ENCODE measurements at regions not wholly inside any gene's neighbourhood (a gene's known extent, or its start where the extent isn't known, plus 50 kb on each side); places are given as distances from the start of the nearest gene placed in this dataset.
A peak's percentile ranks its signal among the peaks of the same experiment; 100 is the strongest.

DNA sequence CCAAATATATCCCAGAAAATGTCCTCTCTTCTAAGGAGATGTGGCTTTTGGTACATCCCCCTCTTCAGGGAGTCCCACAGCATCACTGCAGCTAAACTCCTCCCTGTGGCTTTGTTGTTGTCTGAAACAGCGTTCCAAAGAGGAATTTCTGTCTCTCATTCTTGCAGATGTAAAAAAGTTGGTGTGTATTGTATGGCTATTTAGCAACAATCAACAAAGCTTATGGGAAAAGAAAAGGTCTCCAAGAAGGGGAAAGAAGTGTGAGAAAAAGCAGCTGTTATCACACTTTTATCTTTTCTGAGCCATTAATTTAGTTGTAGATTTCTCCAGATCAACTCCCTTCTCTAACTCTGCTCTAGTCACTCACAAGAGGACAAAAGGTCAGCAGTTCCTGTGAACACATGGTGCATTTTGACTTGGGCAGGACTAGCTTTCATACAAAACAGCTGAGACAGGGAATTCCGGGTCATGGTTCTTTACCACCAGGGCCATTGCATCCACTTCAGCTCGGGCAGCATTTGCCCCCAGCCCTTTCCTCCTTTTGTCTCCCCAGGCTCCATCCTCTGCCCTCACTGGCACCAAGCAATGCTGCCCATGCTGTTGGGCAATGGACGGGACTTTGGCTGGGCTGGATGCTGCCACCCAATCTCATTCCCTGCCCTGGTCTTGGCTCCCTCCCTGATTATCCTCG, 184.7 kb downstream of the TMX1 start:
- DNase-seq, result peak; percentile 94
- peak overlapping the region; percentile 76 for H3K27ac ChIP-seq (ENCODE audit: low read length)
- peaks cover 17% of the 10 kb centered on the region for H3K4me1 ChIP-seq (ENCODE audit: control insufficient read depth, insufficient read depth, low read length)
- no peak overlapping the region for H3K4me3 ChIP-seq (ENCODE audit: low read length)
- H3K9me3 ChIP-seq (replicated peaks; ENCODE audit: control insufficient read depth, low read depth, low read length), result peaks cover 1% of the 10 kb centered on the region
- H3K27me3 ChIP-seq (ENCODE audit: control insufficient read depth, insufficient read depth, low read length), result no peaks in the 10 kb centered on the region
- H3K36me3 ChIP-seq (ENCODE audit: control insufficient read depth, insufficient read depth, low read length), result no peaks in the 10 kb centered on the region
- 61% methylated on average over 4 of the region's 5 CpGs for WGBS (ENCODE audit: insufficient coverage)

DNA sequence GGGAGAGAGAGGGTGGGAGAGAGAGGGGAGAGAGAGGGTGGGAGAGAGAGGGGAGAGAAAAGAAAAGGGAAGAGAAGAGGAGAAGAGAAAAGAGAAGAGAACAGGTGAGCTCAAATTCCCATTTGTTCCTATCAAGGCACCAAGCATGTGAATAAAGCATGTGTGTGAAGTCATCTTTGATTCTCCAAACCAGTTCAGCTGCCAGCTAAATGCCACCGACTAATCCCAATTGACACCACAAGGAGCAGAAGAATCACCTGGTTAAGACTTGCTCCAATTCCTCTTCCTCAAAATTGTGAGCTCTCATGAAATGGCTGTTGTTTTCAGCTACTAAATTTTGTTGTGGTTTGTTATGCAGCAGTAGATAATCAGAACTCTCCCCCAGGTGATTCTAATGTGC, 188.9 kb downstream of the TMX1 start:
- no peak for DNase-seq
- no peaks in the 10 kb centered on the region for H3K27me3 ChIP-seq (ENCODE audit: control insufficient read depth, insufficient read depth, low read length)
- no CpG with 5 or more reads among the region's 1 CpG for WGBS (ENCODE audit: insufficient coverage)
- H3K4me3 ChIP-seq (ENCODE audit: low read length), result no peak overlapping the region
- H3K27ac ChIP-seq (ENCODE audit: low read length), result no peak overlapping the region
- no peaks in the 10 kb centered on the region for H3K9me3 ChIP-seq (replicated peaks; ENCODE audit: control insufficient read depth, low read depth, low read length)
- no peaks in the 10 kb centered on the region for H3K36me3 ChIP-seq (ENCODE audit: control insufficient read depth, insufficient read depth, low read length)
- peaks cover 15% of the 10 kb centered on the region for H3K4me1 ChIP-seq (ENCODE audit: control insufficient read depth, insufficient read depth, low read length)

- peak; percentile 43 for DNase-seq
- Histone ChIP-seq H3K27me3 (ENCODE audit: control insufficient read depth, insufficient read depth, low read length) (no peaks in the 10 kb centered on the region), H3K36me3 (ENCODE audit: control insufficient read depth, insufficient read depth, low read length) (no peaks in the 10 kb centered on the region), H3K9me3 (replicated peaks; ENCODE audit: control insufficient read depth, low read depth, low read length) (no peaks in the 10 kb centered on the region), H3K4me1 (ENCODE audit: control insufficient read depth, insufficient read depth, low read length) (peaks cover 6% of the 10 kb centered on the region), H3K27ac (ENCODE audit: low read length) (peak overlapping the region; percentile 48), H3K4me3 (ENCODE audit: low read length) (no peak overlapping the region)
- WGBS (ENCODE audit: insufficient coverage), result no CpG with 5 or more reads among the region's 4 CpGs
These were observed 190.0 kb downstream of the TMX1 start for GRCh38 chr14:51430079-51430478.

DNA sequence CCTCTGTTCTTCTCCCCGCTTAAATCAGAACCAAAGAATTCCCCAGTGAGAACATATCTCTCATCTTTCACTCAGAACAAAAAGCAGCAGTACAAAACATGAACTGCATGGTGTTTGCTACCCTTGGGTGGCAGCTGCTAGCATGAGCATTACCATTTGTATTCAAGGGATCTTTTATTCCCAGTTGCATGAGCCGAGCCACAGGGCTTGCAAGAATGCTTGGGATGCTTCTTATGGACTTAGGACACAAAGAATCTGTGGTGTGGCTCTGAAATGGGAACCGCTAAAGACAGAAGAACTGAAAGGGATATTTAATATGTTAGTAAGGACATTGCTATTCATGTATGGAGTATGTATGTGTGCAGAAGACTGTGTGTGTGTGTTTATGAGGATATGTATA, 190.6 kb downstream of the TMX1 start:
- peak overlapping the region; percentile 48 for H3K27ac ChIP-seq (ENCODE audit: low read length)
- H3K27me3 ChIP-seq (ENCODE audit: control insufficient read depth, insufficient read depth, low read length), result no peaks in the 10 kb centered on the region
- DNase-seq, result peak; percentile 73
- H3K4me1 ChIP-seq (ENCODE audit: control insufficient read depth, insufficient read depth, low read length), result peaks cover 2% of the 10 kb centered on the region
- H3K36me3 ChIP-seq (ENCODE audit: control insufficient read depth, insufficient read depth, low read length), result no peaks in the 10 kb centered on the region
- H3K9me3 ChIP-seq (replicated peaks; ENCODE audit: control insufficient read depth, low read depth, low read length), result no peaks in the 10 kb centered on the region
- H3K4me3 ChIP-seq (ENCODE audit: low read length), result no peak overlapping the region
- 45% methylated on average over 2 of the region's 3 CpGs for WGBS (ENCODE audit: insufficient coverage)

- Histone ChIP-seq H3K27ac (ENCODE audit: low read length) (peak overlapping the region; percentile 43), H3K27me3 (ENCODE audit: control insufficient read depth, insufficient read depth, low read length) (no peaks in the 10 kb centered on the region), H3K4me1 (ENCODE audit: control insufficient read depth, insufficient read depth, low read length) (peaks cover 2% of the 10 kb centered on the region), H3K9me3 (replicated peaks; ENCODE audit: control insufficient read depth, low read depth, low read length) (no peaks in the 10 kb centered on the region), H3K4me3 (ENCODE audit: low read length) (no peak overlapping the region), H3K36me3 (ENCODE audit: control insufficient read depth, insufficient read depth, low read length) (no peaks in the 10 kb centered on the region)
- no CpG with 5 or more reads among the region's 3 CpGs for whole genome bisulfite sequencing (ENCODE audit: insufficient coverage)
- DNase-seq, result no peak
These were observed 191.1 kb downstream of the TMX1 start for GRCh38 chr14:51431033-51431709.

DNA sequence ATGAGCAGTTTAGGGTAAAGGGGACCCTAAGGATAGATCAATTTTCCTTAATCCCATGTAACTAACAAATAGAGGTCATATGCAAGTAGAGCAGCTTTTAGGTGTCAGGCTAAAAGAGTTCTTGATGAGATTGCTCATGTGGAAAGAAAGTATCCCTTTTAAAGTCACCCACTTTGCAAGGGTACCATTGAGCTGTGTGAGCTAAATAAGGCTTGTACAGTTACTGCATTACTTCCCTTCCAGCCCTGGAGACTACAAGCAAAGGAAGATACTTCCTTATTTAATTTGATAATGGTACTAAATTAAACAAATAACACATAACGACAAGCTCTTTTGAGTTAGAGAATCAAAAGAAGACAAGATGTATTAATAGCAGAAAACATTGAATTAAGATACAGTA, 191.7 kb downstream of the TMX1 start:
- H3K27me3 ChIP-seq (ENCODE audit: control insufficient read depth, insufficient read depth, low read length), result no peaks in the 10 kb centered on the region
- H3K36me3 ChIP-seq (ENCODE audit: control insufficient read depth, insufficient read depth, low read length), result no peaks in the 10 kb centered on the region
- DNase-seq, result no peak
- WGBS (ENCODE audit: insufficient coverage), result no CpG with 5 or more reads among the region's 1 CpG
- peaks cover 2% of the 10 kb centered on the region for H3K4me1 ChIP-seq (ENCODE audit: control insufficient read depth, insufficient read depth, low read length)
- no peak overlapping the region for H3K27ac ChIP-seq (ENCODE audit: low read length)
- no peaks in the 10 kb centered on the region for H3K9me3 ChIP-seq (replicated peaks; ENCODE audit: control insufficient read depth, low read depth, low read length)
- H3K4me3 ChIP-seq (ENCODE audit: low read length), result no peak overlapping the region

GRCh38 chr14:51432302-51432948, 192.4 kb downstream of the TMX1 start:
- Histone ChIP-seq H3K36me3 (ENCODE audit: control insufficient read depth, insufficient read depth, low read length) (no peaks in the 10 kb centered on the region), H3K27ac (ENCODE audit: low read length) (no peak overlapping the region)
- WGBS (ENCODE audit: insufficient coverage), result 69% methylated on average over 3 of the region's 3 CpGs

GRCh38 chr14:51436630-51437029, 196.6 kb downstream of the TMX1 start:
- Histone ChIP-seq H3K27me3 (ENCODE audit: control insufficient read depth, insufficient read depth, low read length) (no peaks in the 10 kb centered on the region), H3K27ac (ENCODE audit: low read length) (no peak overlapping the region), H3K4me3 (ENCODE audit: low read length) (no peak overlapping the region), H3K9me3 (replicated peaks; ENCODE audit: control insufficient read depth, low read depth, low read length) (no peaks in the 10 kb centered on the region), H3K36me3 (ENCODE audit: control insufficient read depth, insufficient read depth, low read length) (no peaks in the 10 kb centered on the region), H3K4me1 (ENCODE audit: control insufficient read depth, insufficient read depth, low read length) (no peaks in the 10 kb centered on the region)
- DNase-seq, result no peak
- WGBS (ENCODE audit: insufficient coverage), result 86% methylated on average over 1 of the region's 1 CpG

More at GRCh38 chr14:51432302-51432948, 192.4 kb downstream of the TMX1 start:
- H3K4me3 ChIP-seq (ENCODE audit: low read length), result no peak overlapping the region
- DNase-seq, result no peak
- peaks cover 2% of the 10 kb centered on the region for H3K4me1 ChIP-seq (ENCODE audit: control insufficient read depth, insufficient read depth, low read length)
- H3K9me3 ChIP-seq (replicated peaks; ENCODE audit: control insufficient read depth, low read depth, low read length), result no peaks in the 10 kb centered on the region
- no peaks in the 10 kb centered on the region for H3K27me3 ChIP-seq (ENCODE audit: control insufficient read depth, insufficient read depth, low read length)

DNA sequence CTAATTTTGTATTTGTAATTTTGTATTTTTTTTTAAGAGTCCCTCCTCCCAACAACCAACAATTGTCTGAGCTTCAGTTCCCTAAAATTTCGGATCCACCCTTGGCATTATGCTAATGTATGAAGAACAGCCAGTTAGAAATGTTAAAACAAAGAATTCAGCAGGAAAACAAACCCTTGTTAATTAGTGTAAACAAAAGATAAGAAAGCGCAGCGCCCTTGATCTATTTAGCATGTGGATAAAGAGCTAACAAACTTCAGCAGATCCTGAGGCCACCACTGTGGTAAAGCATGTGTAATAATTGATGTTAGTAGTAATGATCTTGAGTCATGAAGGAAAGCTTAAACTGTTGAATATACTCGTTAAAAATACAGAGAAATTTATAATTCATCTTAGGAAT, 199.8 kb downstream of the TMX1 start:
- Histone ChIP-seq H3K9me3 (replicated peaks; ENCODE audit: control insufficient read depth, low read depth, low read length) (no peaks in the 10 kb centered on the region), H3K4me1 (ENCODE audit: control insufficient read depth, insufficient read depth, low read length) (peaks cover 2% of the 10 kb centered on the region), H3K27ac (ENCODE audit: low read length) (no peak overlapping the region), H3K4me3 (ENCODE audit: low read length) (no peak overlapping the region), H3K27me3 (ENCODE audit: control insufficient read depth, insufficient read depth, low read length) (no peaks in the 10 kb centered on the region), H3K36me3 (ENCODE audit: control insufficient read depth, insufficient read depth, low read length) (no peaks in the 10 kb centered on the region)
- WGBS (ENCODE audit: insufficient coverage), result 80% methylated on average over 1 of the region's 4 CpGs
- DNase-seq, result no peak

DNA sequence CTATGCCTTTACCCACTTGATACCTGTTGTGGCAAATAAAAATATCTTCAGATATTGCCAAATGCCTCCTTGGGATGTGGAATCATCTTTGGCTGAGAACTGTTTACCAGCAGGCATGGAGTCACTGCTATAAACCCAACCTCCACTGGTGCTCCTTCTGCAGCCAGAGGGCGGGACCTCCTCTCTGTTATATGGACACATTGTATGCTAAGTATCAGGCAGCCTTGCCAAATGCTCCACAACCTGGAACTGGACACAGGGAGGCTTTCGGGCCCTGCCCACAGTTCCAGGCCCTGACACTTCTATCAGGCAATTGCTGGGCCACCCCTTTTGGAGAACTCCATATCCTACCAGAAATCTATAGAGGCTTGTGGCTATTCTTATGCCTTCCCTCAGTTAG, 201.0 kb downstream of the TMX1 start:
- H3K27ac ChIP-seq (ENCODE audit: low read length), result no peak overlapping the region
- H3K4me3 ChIP-seq (ENCODE audit: low read length), result no peak overlapping the region
- DNase-seq, result no peak
- no peaks in the 10 kb centered on the region for H3K9me3 ChIP-seq (replicated peaks; ENCODE audit: control insufficient read depth, low read depth, low read length)
- H3K36me3 ChIP-seq (ENCODE audit: control insufficient read depth, insufficient read depth, low read length), result no peaks in the 10 kb centered on the region
- WGBS (ENCODE audit: insufficient coverage), result 57% methylated on average over 1 of the region's 2 CpGs
- H3K27me3 ChIP-seq (ENCODE audit: control insufficient read depth, insufficient read depth, low read length), result no peaks in the 10 kb centered on the region
- H3K4me1 ChIP-seq (ENCODE audit: control insufficient read depth, insufficient read depth, low read length), result peaks cover 2% of the 10 kb centered on the region
